ENCODE measurements at regions not wholly inside any gene's neighbourhood (a gene's known extent, or its start where the extent isn't known, plus 50 kb on each side); places are given as distances from the start of the nearest gene placed in this dataset.

- TF ChIP-seq CTCF (IDR thresholded peaks at IDR 0.05; ENCODE audit: insufficient read depth, low read depth, low read length) (no peak), EZH2 (IDR thresholded peaks at IDR 0.05; ENCODE audit: insufficient read depth, low read length) (no peak)
These were observed 1623.8 kb upstream of the TENM3 start for GRCh38 chr4:180619440-180619839.
